HG02763 (cell line): ENCODE measurements at regions not wholly inside any gene's neighbourhood (a gene's known extent, or its start where the extent isn't known, plus 50 kb on each side); places are given as distances from the start of the nearest gene placed in this dataset.
"Not testable (repeated sequence)": the region's sequence is repeated elsewhere in the genome, so short reads cannot be mapped to it uniquely, and the experiment has no call there.

Experiments used
- ATAC-seq: cut with Tn5 transposase; IDR thresholded peaks from one replicate; pipeline ENCODE4 v1.9.1; 2021; ENCODE audit warnings: mild to moderate bottlenecking, moderate library complexity; ENCODE audit not compliant: unreplicated experiment

DNA sequence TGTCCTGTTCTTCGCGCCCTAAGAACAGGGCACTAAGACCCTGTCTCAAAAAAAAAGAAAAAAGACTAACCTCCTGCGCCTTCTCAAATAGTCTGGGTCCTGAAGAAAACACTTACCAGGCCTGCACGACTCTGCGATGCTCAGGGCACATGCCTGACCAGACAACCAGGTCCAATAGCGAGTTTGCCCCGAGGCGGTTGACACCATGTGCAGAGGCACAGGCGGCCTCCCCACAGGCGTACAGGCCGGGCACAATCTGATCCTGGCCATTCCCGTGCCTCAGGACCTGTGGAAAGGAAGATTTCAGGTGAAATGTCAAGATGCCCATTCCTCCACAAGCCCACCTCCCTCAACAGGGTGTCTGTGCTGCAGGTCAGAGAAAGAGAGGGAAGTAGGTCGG, 65.9 kb upstream of the TNK2 start:
- not testable (repeated sequence) for ATAC-seq

GRCh38 chr3:195970873-195971272, 62.5 kb upstream of the TNK2 start:
- ATAC-seq = not testable (repeated sequence)

DNA sequence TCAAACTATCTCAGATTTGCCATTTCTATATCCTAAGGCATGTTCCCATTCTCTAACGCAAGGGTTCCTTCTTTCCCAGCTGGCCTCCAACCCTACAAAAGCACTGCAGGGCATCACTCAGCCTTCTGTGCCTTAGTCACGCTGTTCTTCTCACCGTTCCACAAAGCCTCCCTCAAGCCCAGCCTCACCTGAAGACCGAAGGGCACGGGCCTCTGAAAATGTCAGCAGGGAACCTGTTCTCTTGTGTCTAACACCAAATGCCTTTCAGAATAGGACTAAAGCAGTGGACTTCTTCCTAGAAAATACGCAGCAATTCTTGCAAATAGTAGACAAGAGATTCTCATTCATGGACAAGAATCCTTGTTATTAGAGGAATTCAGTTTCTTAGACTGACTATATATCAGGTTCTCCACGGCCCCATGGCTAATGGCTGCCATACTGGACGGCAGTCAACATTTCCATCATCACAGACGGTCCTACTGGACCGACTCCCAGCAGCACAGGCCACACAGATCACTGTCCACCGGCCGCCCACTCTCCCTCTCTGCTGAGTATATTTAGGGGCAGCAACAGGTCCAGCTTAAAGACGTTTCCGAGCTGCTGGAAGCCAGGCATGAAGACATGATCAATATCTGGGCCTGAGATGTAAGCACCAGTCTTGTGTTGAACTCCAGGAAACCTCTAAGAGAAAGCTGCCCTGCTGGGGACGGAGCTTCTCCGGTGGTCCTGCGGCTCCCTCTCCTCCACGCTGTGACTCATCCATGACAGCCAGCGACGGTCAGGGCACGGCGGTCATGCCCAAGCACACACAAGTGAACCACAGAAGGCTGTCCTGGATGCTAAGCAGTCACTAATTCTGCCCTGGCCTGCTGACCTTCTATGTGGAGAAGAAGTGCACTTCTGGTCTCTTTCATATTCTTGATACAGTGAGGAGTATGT, 61.8 kb upstream of the TNK2 start:
- ATAC-seq = not testable (repeated sequence)

DNA sequence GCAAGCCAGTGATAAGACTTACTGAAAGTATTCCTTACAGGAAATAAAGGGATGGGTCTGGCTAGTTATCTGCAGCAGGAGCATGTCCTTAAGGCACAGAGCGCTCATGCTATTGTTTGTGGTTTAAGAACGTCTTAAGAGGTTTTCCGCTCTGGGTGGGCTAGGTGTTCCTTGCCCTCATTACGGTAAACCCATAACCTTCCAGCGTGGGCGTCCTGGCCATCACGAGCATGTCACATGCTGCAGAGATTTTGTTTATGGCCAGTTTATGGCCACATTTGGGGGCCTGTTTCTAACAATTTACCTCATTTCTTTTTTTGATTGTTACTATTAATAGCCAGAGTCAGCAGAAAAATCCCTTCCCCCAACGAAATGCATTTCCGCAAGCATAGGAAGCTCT, 61.0 kb upstream of the TNK2 start:
- not testable (repeated sequence) for ATAC-seq

DNA sequence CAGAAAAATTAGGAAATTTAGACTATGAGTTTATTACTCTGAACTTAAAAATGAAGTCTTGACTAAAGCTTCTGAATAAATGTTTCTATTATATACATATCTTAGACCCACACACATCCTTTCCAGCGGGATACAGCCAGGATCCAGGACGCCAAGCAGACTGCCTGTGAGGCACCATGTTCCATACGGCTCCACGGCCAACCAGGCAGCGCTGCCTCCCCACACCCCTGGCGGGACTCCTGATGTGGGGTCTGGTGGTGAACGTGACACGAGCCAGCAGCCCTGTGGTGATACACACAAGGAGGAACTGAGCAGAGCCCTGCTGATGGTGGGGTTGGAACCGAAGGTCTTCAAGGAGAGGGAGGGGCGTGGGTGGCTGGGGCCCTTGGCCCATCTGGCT, 59.8 kb upstream of the TNK2 start:
- ATAC-seq = not testable (repeated sequence)

GRCh38 chr3:195967387-195967720, 59.0 kb upstream of the TNK2 start:
- not testable (repeated sequence) for ATAC-seq

- not testable (repeated sequence) for ATAC-seq
Measured at GRCh38 chr3:195966563-195967386, 58.4 kb upstream of the TNK2 start.

GRCh38 chr3:195965217-195965616, 56.9 kb upstream of the TNK2 start:
- not testable (repeated sequence) for ATAC-seq

GRCh38 chr3:195964318-195965107, 56.2 kb upstream of the TNK2 start:
- not testable (repeated sequence) for ATAC-seq

- not testable (repeated sequence) for ATAC-seq
Measured at GRCh38 chr3:195962222-195962621, 53.9 kb upstream of the TNK2 start.

GRCh38 chr3:195960971-195961775, 52.8 kb upstream of the TNK2 start:
- not testable (repeated sequence) for ATAC-seq

- ATAC-seq = not testable (repeated sequence)
Measured at GRCh38 chr3:195960164-195960563, 51.8 kb upstream of the TNK2 start.

- not testable (repeated sequence) for ATAC-seq
Measured at GRCh38 chr3:195959367-195960157, 51.2 kb upstream of the TNK2 start.

- not testable (repeated sequence) for ATAC-seq
Measured at GRCh38 chr3:195958736-195959135, 50.4 kb upstream of the TNK2 start.
